CD4-positive, alpha-beta T cell (primary cell): ENCODE measurements at regions not wholly inside any gene's neighbourhood (a gene's known extent, or its start where the extent isn't known, plus 50 kb on each side); places are given as distances from the start of the nearest gene placed in this dataset.

Experiments used
- ATAC-seq: fragments of 200-7000 bp; cut with Tn5 transposase; one replicate; pipeline ENCODE4 v1.10.0; 2022; ENCODE audit warnings: mild to moderate bottlenecking; ENCODE audit not compliant: poor library complexity
- CTCF ChIA-PET: fragments of 350-600 bp; sonication (Branson Sonifier 250); formaldehyde crosslinking; loops from one replicate; lab custom pipeline; 2021; ENCODE audit warnings: antibody characterized with exemption, inconsistent platforms; lab: Charles Lee
- POLR2A ChIA-PET: fragments of 350-600 bp; sonication (Branson Sonifier 250); formaldehyde crosslinking; loops from one replicate; lab custom pipeline; 2021; ENCODE audit warnings: antibody characterized with exemption, inconsistent platforms; lab: Charles Lee
- DNase-seq, 14 experiments: peaks; one replicate each; pipeline ENCODE4 v3.0.0-alpha.2; 2013 to 2020; ENCODE audit warnings: mixed read lengths in 2 of 14
- H3K27ac ChIP-seq, 2 donors: one replicate each; pipeline versions ENCODE4 v1.5.1 to v1.7.0; 2013; ENCODE audit warnings: low read length in 2 of 2, low read depth in 1 of 2, mild to moderate bottlenecking in 1 of 2
- H3K27me3 ChIP-seq, 2 experiments: 1 replicate in 1 of 2; 2 replicates in 1 of 2; pipeline versions ENCODE4 v1.6.1 to v1.7.0; 2013; ENCODE audit warnings: low read length in 2 of 2, control low read depth in 1 of 2, mild to moderate bottlenecking in 1 of 2, moderate library complexity in 1 of 2; ENCODE audit not compliant: insufficient read depth in 2 of 2, control insufficient read depth in 1 of 2
- H3K36me3 ChIP-seq: one replicate; pipeline ENCODE4 v1.6.1; 2013; ENCODE audit warnings: low read length, control low read depth; ENCODE audit not compliant: insufficient read depth
- H3K4me1 ChIP-seq: one replicate; pipeline ENCODE4 v1.6.1; 2013; ENCODE audit warnings: low read length, control low read depth; ENCODE audit not compliant: insufficient read depth
- H3K4me3 ChIP-seq: one replicate; pipeline ENCODE4 v1.5.1; 2013; ENCODE audit warnings: mild to moderate bottlenecking, low read length, moderate library complexity
- H3K9me3 ChIP-seq, 2 experiments: 1 replicate in 1 of 2; 2 replicates in 1 of 2; pipeline versions ENCODE4 v1.6.1 to v1.7.0; 2013; ENCODE audit warnings: low read length in 2 of 2, mild to moderate bottlenecking in 2 of 2, control low read depth in 1 of 2, moderate library complexity in 1 of 2; ENCODE audit not compliant: control insufficient read depth in 1 of 2, insufficient read depth in 1 of 2
- H3K27ac Mint-ChIP-seq: one replicate; pipeline ENCODE4 v1.8.0; 2020; ENCODE audit warnings: mixed read lengths
- H3K27me3 Mint-ChIP-seq: one replicate; pipeline ENCODE4 v1.8.0; 2021; ENCODE audit warnings: mixed read lengths
- H3K36me3 Mint-ChIP-seq: one replicate; pipeline ENCODE4 v1.8.0; 2021; ENCODE audit warnings: low read depth, mixed read lengths
- H3K4me1 Mint-ChIP-seq: one replicate; pipeline ENCODE4 v1.8.0; 2021; ENCODE audit warnings: low read depth, mixed read lengths
- H3K4me3 Mint-ChIP-seq: one replicate; pipeline ENCODE4 v1.8.0; 2020; ENCODE audit warnings: mild to moderate bottlenecking, mixed read lengths
- H3K9me3 Mint-ChIP-seq: one replicate; pipeline ENCODE4 v1.8.0; 2020; ENCODE audit warnings: mixed read lengths
- CTCF ChIP-seq: fragments of 200-600 bp; IDR thresholded peaks from one replicate; pipeline ENCODE4 v1.8.0; 2022; ENCODE audit warnings: antibody characterized with exemption, mild to moderate bottlenecking
- intact Hi-C, 2 experiments: fragments of 100-400 bp; cut with DNase I in 1 of 2; cut with micrococcal nuclease in 1 of 2; formaldehyde crosslinking; loops; one replicate each; pipeline versions ENCODE4 v1.15.1 to v1.9.0; 2023 to 2025; cut with DNase I, micrococcal nuclease

- ChIA-PET POLR2A (no interaction called here), CTCF (no interaction called here)
- H3K9me3 ChIP-seq = peaks cover under 1 to 5% of the 10 kb centered on the region in 2 experiments
- intact Hi-C loops = no loop called here
- no peaks in the 10 kb centered on the region for H3K9me3 Mint-ChIP-seq
- ATAC-seq = no peak
- no peaks in the 10 kb centered on the region for H3K27me3 Mint-ChIP-seq
- DNase-seq = no peak
- no peak overlapping the region for H3K4me3 Mint-ChIP-seq
- no peak for TF ChIP-seq CTCF
- no peaks in the 10 kb centered on the region for H3K4me1 ChIP-seq
- no peak overlapping the region for H3K4me3 ChIP-seq
- H3K4me1 Mint-ChIP-seq = no peaks in the 10 kb centered on the region
- H3K27ac Mint-ChIP-seq = no peak overlapping the region
- H3K27ac ChIP-seq = no peak overlapping the region
- H3K36me3 ChIP-seq = no peaks in the 10 kb centered on the region
- H3K36me3 Mint-ChIP-seq = no peaks in the 10 kb centered on the region
- no peaks in the 10 kb centered on the region for H3K27me3 ChIP-seq
Measured at GRCh38 chr18:25456334-25457010, 104.5 kb upstream of the ZNF521 start.

GRCh38 chr18:25455646-25456045 lies 103.7 kb upstream of the ZNF521 start:
- Histone ChIP-seq H3K27ac (no peak overlapping the region), H3K27me3 (no peaks in the 10 kb centered on the region), H3K4me1 (no peaks in the 10 kb centered on the region), H3K4me3 (no peak overlapping the region), H3K9me3 (peaks cover 5 to 8% of the 10 kb centered on the region in 2 experiments), H3K36me3 (no peaks in the 10 kb centered on the region)
- ChIA-PET POLR2A (no interaction called here), CTCF (no interaction called here)
- no peak for TF ChIP-seq CTCF
- no peak overlapping the region for H3K4me3 Mint-ChIP-seq
- no peak for DNase-seq
- no peaks in the 10 kb centered on the region for H3K9me3 Mint-ChIP-seq
- no peaks in the 10 kb centered on the region for H3K36me3 Mint-ChIP-seq
- no peaks in the 10 kb centered on the region for H3K27me3 Mint-ChIP-seq
- intact Hi-C loops = no loop called here
- no peak overlapping the region for H3K27ac Mint-ChIP-seq
- ATAC-seq = no peak
- H3K4me1 Mint-ChIP-seq = no peaks in the 10 kb centered on the region

GRCh38 chr18:25455159-25455558 lies 103.2 kb upstream of the ZNF521 start:
- H3K4me1 ChIP-seq = no peaks in the 10 kb centered on the region
- no peak for TF ChIP-seq CTCF
- H3K9me3 Mint-ChIP-seq = no peaks in the 10 kb centered on the region
- H3K36me3 Mint-ChIP-seq = no peaks in the 10 kb centered on the region
- ChIA-PET CTCF (no interaction called here), POLR2A (no interaction called here)
- H3K4me1 Mint-ChIP-seq = no peaks in the 10 kb centered on the region
- no peaks in the 10 kb centered on the region for H3K27me3 ChIP-seq
- intact Hi-C loops = no loop called here
- no peaks in the 10 kb centered on the region for H3K36me3 ChIP-seq
- H3K9me3 ChIP-seq = peaks cover 5 to 8% of the 10 kb centered on the region in 2 experiments
- no peak for ATAC-seq
- no peaks in the 10 kb centered on the region for H3K27me3 Mint-ChIP-seq
- no peak overlapping the region for H3K27ac ChIP-seq
- H3K27ac Mint-ChIP-seq = no peak overlapping the region
- no peak overlapping the region for H3K4me3 Mint-ChIP-seq
- no peak for DNase-seq
- H3K4me3 ChIP-seq = no peak overlapping the region
